ENCODE measurements at regions not wholly inside any gene's neighbourhood (a gene's known extent, or its start where the extent isn't known, plus 50 kb on each side); places are given as distances from the start of the nearest gene placed in this dataset.
A peak's percentile ranks its signal among the peaks of the same experiment; 100 is the strongest.
"Not testable (repeated sequence)": the region's sequence is repeated elsewhere in the genome, so short reads cannot be mapped to it uniquely, and the experiment has no call there.

DNA sequence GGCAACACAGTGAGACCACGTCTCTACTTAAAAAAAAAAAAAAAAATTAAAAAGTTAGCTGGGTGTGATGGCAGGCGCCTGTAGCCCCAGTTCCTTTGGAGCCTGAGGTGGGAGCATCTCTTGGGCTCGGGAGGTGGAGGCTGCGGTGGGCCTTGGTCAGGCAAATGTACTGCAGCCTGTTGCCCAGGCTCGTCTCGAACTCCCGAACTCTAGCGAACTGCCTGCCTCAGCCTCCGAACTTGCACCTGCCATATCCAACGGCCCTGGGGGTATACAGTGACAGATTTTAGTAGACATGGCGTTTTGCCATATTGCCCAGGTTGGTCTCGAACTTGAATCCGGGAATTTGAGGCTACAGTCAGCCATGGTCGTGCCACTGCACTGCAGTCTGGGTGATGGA, 195.4 kb downstream of the ALG10 start:
- DNase-seq: no peak
- in situ Hi-C loops (cut with MboI; ENCODE audit: low pct_unique_long_range_greater_than_20kb, low sequenced_read_pairs): loop anchor here (25.0 kb wide), 1 partner anchor 180 kb away; no protein-coding TSS in a partner anchor

GRCh38 chr12:34218193-34219045, 196.1 kb downstream of the ALG10 start:
- peak; percentile 84 for DNase-seq
- in situ Hi-C loops (cut with MboI; ENCODE audit: low pct_unique_long_range_greater_than_20kb, low sequenced_read_pairs): loop anchor here (25.0 kb wide), 1 partner anchor 181 kb away; no protein-coding TSS in a partner anchor

- no peak for DNase-seq
- in situ Hi-C loops (cut with MboI; ENCODE audit: low pct_unique_long_range_greater_than_20kb, low sequenced_read_pairs): loop anchor here (25.0 kb wide), 1 partner anchor 182 kb away; no protein-coding TSS in a partner anchor
These were observed 196.9 kb downstream of the ALG10 start for GRCh38 chr12:34219046-34219770.

DNA sequence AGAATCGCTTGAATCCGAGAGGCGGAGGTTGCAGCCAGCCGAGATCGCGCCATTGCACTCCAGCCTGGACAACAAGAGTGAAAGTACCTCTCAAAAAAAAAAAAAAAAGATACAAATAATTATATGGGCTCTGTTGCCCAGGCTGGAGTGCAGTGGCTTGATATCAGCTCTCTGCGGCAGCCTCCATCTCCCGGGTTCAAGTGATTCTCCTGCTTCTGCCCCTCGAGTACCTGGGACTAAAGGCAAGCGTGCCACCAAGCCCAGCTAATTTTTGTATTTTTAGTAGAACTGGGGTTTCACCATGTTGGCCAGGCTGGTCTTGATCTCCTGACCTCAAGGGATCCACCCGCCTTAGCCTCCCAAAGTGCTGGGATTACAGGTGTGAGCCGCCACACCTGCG, 197.8 kb downstream of the ALG10 start:
- in situ Hi-C loops (cut with MboI; ENCODE audit: low pct_unique_long_range_greater_than_20kb, low sequenced_read_pairs): loop anchor here (25.0 kb wide), 1 partner anchor 183 kb away; no protein-coding TSS in a partner anchor
- DNase-seq: not testable (repeated sequence)

GRCh38 chr12:34223640-34224039, 201.3 kb downstream of the ALG10 start:
- in situ Hi-C loops (cut with MboI; ENCODE audit: low pct_unique_long_range_greater_than_20kb, low sequenced_read_pairs): loop anchor here (25.0 kb wide), 1 partner anchor 186 kb away; no protein-coding TSS in a partner anchor
- no peak for DNase-seq

GRCh38 chr12:34226044-34226443, 203.7 kb downstream of the ALG10 start:
- DNase-seq; in situ Hi-C loops (cut with MboI; ENCODE audit: low pct_unique_long_range_greater_than_20kb, low sequenced_read_pairs): not testable (repeated sequence)

GRCh38 chr12:34228046-34228445, 205.8 kb downstream of the ALG10 start:
- not testable (repeated sequence) for DNase-seq

DNA sequence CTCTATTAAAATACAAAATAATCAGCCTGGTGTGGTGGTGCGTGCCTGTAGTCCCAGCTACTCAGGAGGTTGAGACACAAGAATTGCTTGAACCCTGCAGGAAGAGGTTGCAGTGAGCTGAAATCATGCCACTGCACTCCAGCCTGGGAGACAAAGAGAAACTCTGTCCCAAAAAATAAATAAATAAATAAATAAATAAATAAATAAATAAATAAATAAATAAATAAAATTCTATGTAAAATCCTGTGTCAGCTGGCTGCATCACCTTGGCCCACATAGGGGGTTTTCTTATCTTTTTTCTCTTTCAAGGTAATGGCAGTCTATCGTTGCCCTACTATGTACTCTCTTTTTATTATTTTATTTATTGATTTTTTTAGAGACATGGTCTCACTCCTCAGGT, 206.7 kb downstream of the ALG10 start:
- DNase-seq; in situ Hi-C loops (cut with MboI; ENCODE audit: low pct_unique_long_range_greater_than_20kb, low sequenced_read_pairs): not testable (repeated sequence)

More at GRCh38 chr12:34228046-34228445, 205.8 kb downstream of the ALG10 start:
- in situ Hi-C loops (cut with MboI; ENCODE audit: low pct_unique_long_range_greater_than_20kb, low sequenced_read_pairs): not testable (repeated sequence)

DNA sequence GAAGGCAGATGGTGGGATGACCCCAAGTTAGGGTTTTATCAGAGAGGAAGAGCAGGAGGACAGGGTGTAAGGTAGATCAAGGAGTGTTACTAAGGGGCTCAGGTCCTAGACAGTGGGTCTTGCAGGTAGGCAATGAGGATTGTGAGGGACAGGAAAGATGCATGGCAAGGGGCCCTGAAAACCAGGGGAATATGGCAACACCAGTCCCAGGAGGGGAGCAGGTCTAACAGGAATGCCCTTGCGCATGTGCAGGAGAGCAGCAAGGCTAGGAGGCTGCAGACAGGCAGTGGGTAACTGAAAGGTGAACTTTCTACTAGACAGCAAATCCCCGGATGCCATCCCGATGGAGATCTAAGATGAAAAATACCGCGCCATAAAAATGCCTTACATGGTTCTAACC, 211.3 kb downstream of the ALG10 start:
- in situ Hi-C loops (cut with MboI; ENCODE audit: low pct_unique_long_range_greater_than_20kb, low sequenced_read_pairs): no loop called here
- DNase-seq: no peak

GRCh38 chr12:34236073-34236472, 213.8 kb downstream of the ALG10 start:
- DNase-seq: no peak
- in situ Hi-C loops (cut with MboI; ENCODE audit: low pct_unique_long_range_greater_than_20kb, low sequenced_read_pairs): no loop called here

DNA sequence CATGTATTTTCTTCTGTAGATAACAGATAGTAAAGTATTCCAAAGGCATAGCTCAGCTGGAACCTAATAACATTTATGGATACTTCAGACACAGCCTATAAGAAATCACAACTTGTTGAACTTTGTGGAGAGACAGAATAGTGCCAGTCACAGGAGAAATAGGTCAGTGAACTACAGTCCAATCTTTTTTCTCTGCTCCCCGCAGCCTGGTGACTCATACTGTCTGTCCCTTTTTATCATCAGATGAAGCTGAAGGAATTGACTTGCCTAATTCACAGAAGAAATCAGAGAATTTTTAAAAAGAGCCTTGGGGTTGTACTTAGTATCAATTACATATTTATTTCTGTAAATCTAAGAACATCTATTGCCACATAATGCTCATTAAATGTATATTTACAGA, 222.3 kb downstream of the ALG10 start:
- DNase-seq: no peak
- in situ Hi-C loops (cut with MboI; ENCODE audit: low pct_unique_long_range_greater_than_20kb, low sequenced_read_pairs): no loop called here

GRCh38 chr12:34249271-34249670, 227.0 kb downstream of the ALG10 start:
- in situ Hi-C loops (cut with MboI; ENCODE audit: low pct_unique_long_range_greater_than_20kb, low sequenced_read_pairs): no loop called here

DNA sequence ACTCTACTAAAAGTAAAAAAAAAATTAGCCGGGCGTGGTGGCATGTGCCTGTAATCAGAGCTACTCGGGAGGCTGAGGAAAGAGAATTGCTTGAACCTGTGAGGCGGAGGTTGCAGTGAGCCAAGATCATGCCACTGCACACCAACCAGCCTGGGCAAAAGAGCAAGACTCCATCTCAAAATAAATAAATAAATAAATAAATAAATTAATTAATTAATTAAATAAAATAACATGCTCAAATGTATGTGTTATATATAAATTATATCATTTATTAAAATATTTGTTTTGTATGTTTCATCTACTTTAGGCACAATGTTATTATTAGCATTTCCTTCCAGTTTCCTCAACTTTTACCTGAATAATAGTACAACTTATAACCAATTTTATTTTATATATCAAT, 229.6 kb downstream of the ALG10 start:
- in situ Hi-C loops (cut with MboI; ENCODE audit: low pct_unique_long_range_greater_than_20kb, low sequenced_read_pairs); DNase-seq: not testable (repeated sequence)

More at GRCh38 chr12:34249271-34249670, 227.0 kb downstream of the ALG10 start:
- DNase-seq: no peak

GRCh38 chr12:34253674-34254073, 231.4 kb downstream of the ALG10 start:
- in situ Hi-C loops (cut with MboI; ENCODE audit: low pct_unique_long_range_greater_than_20kb, low sequenced_read_pairs): no loop called here
- DNase-seq: no peak

GRCh38 chr12:34257093-34257492, 234.8 kb downstream of the ALG10 start:
- in situ Hi-C loops (cut with MboI; ENCODE audit: low pct_unique_long_range_greater_than_20kb, low sequenced_read_pairs): no loop called here
- no peak for DNase-seq

DNA sequence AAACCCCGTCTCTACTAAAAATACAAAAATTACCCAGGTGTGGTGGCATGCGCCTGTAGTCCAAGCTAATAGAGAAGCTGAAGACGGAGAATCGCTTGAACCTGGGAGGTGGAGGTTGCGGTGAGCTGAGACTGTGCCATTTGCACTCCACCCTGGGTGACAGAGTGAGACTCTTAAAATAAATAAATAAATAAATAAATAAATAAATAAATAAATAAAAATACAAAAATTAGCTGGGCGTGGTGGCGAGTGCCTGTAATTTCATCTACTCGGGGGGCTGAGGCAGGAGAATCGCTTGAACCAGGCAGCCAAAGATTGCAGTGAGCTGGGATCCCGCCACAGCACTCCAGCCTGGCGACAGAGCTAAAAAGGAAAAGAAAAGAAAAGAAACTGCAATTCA, 239.8 kb downstream of the ALG10 start:
- DNase-seq; in situ Hi-C loops (cut with MboI; ENCODE audit: low pct_unique_long_range_greater_than_20kb, low sequenced_read_pairs): not testable (repeated sequence)

GRCh38 chr12:34264110-34264509, 241.8 kb downstream of the ALG10 start:
- in situ Hi-C loops (cut with MboI; ENCODE audit: low pct_unique_long_range_greater_than_20kb, low sequenced_read_pairs): no loop called here
- no peak for DNase-seq

DNA sequence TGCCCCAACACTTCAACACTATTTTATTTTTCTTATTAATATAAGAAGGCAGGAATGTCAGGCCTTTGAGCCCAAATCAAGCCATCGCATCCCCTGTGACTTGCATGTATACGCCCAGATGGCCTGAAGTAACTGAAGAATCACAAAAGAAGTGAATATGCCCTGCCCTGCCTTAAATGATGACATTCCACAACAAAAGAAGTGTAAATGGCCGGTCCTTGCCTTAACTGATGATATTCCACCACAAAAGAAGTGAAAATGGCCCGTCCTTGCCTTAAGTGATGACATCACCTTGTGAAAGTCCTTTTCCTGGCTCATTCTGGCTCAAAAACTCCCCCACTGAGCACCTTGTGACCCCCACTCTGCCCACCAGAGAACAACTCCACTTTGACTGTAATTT, 251.4 kb downstream of the ALG10 start:
- in situ Hi-C loops (cut with MboI; ENCODE audit: low pct_unique_long_range_greater_than_20kb, low sequenced_read_pairs); DNase-seq: not testable (repeated sequence)

DNA sequence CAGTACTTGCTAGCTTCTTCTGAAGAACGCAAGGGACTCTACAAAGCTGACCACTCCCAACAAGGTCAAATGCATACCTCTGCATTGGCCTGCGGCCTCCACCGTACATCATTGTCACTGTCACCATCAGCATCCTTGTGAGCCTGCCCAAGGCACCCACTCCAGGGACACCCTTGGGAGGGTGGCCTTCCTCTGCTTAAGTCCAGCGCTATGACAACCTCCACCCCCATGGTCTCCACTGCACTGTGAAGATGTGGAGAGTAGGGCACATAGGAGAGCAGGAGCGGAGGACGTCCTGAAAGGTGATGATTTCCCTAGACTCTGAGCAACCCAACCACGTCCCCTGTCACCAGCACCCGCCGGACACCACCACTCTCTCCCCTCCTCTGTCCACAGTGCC, 252.8 kb downstream of the ALG10 start:
- DNase-seq: no peak
- in situ Hi-C loops (cut with MboI; ENCODE audit: low pct_unique_long_range_greater_than_20kb, low sequenced_read_pairs): loop anchor here (25.0 kb wide), 1 partner anchor 112 kb away; no protein-coding TSS in a partner anchor

DNA sequence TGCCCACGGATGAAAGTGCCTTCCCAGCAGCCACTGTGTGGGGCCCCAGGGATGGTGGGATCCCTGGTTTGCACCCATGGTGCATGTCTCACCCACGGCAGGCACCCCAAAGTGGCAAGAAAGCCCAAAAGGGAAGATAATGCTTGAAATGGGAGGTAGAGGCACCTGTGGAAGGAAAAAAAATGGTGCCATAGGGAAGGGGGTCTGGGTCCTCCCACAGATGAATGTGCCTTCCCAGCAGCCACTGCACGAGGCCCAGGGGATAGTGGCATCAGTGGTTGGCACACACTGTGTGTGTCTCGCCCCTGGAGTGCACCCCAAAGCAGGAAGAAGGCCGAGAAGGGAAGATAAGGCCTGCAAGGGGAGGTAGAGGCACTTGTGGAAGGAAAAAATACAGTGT, 264.2 kb downstream of the ALG10 start:
- in situ Hi-C loops (cut with MboI; ENCODE audit: low pct_unique_long_range_greater_than_20kb, low sequenced_read_pairs): loop anchor here (25.0 kb wide), 1 partner anchor 101 kb away; no protein-coding TSS in a partner anchor
- DNase-seq: no peak

All from KBM-7 (cell line).